Osteoblast (primary cell): ENCODE measurements at regions not wholly inside any gene's neighbourhood (a gene's known extent, or its start where the extent isn't known, plus 50 kb on each side); places are given as distances from the start of the nearest gene placed in this dataset.

Experiments used
- DNase-seq: peaks from one replicate; pipeline ENCODE4 v3.0.0; 2011; ENCODE audit warnings: low spot score, mixed read lengths; ENCODE audit not compliant: insufficient read length; ENCODE audit errors: missing footprints
- H2AFZ ChIP-seq: 2 replicates; pipeline ENCODE4 v1.6.0; 2011; ENCODE audit warnings: mild to moderate bottlenecking, low read length
- H3K27ac ChIP-seq: 2 replicates; pipeline ENCODE4 v1.5.1; 2011; ENCODE audit warnings: mild to moderate bottlenecking, low read depth, low read length, moderate library complexity
- H3K27me3 ChIP-seq: 2 replicates; pipeline ENCODE4 v1.6.0; 2012; ENCODE audit warnings: mild to moderate bottlenecking, control low read depth, inconsistent platforms, low read length, moderate library complexity; ENCODE audit not compliant: insufficient read depth
- H3K36me3 ChIP-seq: 2 replicates; pipeline ENCODE4 v1.5.1; 2011; ENCODE audit warnings: mild to moderate bottlenecking, low read length, control low read depth, moderate library complexity; ENCODE audit not compliant: insufficient read depth
- H3K4me1 ChIP-seq: 2 replicates; pipeline ENCODE4 v1.5.1; 2011; ENCODE audit warnings: mild to moderate bottlenecking, low read length, control low read depth, moderate library complexity; ENCODE audit not compliant: insufficient read depth
- H3K4me2 ChIP-seq: 2 replicates; pipeline ENCODE4 v1.6.0; 2011; ENCODE audit warnings: mild to moderate bottlenecking, low read length; ENCODE audit not compliant: insufficient read depth
- H3K4me3 ChIP-seq: fragments of 200-600 bp; sonication (generic); 3 replicates; pipeline ENCODE4 v1.5.1; 2012; ENCODE audit warnings: mild to moderate bottlenecking, low read length, inconsistent platforms; ENCODE audit not compliant: insufficient read depth
- H3K79me2 ChIP-seq: 2 replicates; pipeline ENCODE4 v1.6.0; 2012; ENCODE audit warnings: mild to moderate bottlenecking, low read length, control low read depth, inconsistent platforms; ENCODE audit not compliant: insufficient read depth
- H3K9me3 ChIP-seq: 2 replicates; pipeline ENCODE4 v1.5.1; 2011; ENCODE audit warnings: low read depth, low read length, control low read depth
- H4K20me1 ChIP-seq: 2 replicates; pipeline ENCODE4 v1.6.0; 2012; ENCODE audit warnings: mild to moderate bottlenecking, low read length, control low read depth; ENCODE audit not compliant: insufficient read depth
- TF ChIP-seq, protein P1 (sequence below): IDR thresholded peaks from 2 replicates; pipeline ENCODE4 v1.5.1; 2011; ENCODE audit warnings: mild to moderate bottlenecking, low read depth, low read length, moderate library complexity; ENCODE audit errors: extremely low read depth

DNA sequence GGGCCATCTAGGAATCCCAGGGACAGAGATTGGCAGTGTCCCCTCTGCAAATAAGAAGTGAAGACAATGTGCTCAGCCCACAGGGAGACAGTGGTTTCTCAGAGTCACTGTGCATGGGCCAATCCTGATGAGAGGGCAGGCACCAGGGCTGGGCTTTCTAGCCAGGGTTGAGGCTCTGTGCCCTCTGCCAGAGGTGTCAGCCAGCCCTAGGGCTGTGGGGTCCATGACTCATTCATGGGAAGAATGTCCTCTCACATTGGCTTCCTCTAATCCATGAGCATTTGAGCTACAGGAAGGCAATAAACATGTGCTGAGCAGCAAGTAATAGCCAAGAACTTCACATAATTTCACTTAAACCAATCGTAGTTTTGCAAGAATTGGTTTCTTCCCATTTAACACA is 482.0 kb upstream of the MGMT start:
- H3K9me3 ChIP-seq = peaks cover 6% of the 10 kb centered on the region
- H3K4me2 ChIP-seq = no peak overlapping the region
- no peaks in the 10 kb centered on the region for H3K27me3 ChIP-seq
- H3K4me3 ChIP-seq = no peak overlapping the region
- H2AFZ ChIP-seq = no peak overlapping the region
- H3K4me1 ChIP-seq = no peaks in the 10 kb centered on the region
- H4K20me1 ChIP-seq = no peaks in the 10 kb centered on the region
- no peak for DNase-seq
- no peak overlapping the region for H3K27ac ChIP-seq
- TF ChIP-seq, protein P1, sequence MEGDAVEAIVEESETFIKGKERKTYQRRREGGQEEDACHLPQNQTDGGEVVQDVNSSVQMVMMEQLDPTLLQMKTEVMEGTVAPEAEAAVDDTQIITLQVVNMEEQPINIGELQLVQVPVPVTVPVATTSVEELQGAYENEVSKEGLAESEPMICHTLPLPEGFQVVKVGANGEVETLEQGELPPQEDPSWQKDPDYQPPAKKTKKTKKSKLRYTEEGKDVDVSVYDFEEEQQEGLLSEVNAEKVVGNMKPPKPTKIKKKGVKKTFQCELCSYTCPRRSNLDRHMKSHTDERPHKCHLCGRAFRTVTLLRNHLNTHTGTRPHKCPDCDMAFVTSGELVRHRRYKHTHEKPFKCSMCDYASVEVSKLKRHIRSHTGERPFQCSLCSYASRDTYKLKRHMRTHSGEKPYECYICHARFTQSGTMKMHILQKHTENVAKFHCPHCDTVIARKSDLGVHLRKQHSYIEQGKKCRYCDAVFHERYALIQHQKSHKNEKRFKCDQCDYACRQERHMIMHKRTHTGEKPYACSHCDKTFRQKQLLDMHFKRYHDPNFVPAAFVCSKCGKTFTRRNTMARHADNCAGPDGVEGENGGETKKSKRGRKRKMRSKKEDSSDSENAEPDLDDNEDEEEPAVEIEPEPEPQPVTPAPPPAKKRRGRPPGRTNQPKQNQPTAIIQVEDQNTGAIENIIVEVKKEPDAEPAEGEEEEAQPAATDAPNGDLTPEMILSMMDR = no peak
- H3K79me2 ChIP-seq = no peaks in the 10 kb centered on the region
- no peaks in the 10 kb centered on the region for H3K36me3 ChIP-seq

DNA sequence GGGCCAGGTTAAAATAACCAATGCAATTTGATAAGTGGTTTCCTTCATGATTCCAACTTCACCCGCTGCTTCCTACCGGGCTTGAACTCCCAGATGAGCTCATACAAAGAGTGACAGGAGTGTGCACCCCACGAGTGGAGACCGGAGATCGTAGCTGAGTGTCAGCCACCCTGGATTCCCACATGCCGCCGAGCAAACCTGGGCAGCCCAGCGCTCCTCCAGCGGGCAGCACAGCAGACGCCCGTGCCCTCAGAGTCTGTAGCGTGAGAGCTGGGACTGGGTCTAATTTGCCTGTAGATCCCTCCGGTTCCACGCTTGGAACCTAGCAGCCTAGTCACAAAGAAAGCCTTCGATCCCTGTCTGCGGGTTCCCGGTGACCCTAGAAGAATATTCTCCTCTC is 476.1 kb upstream of the MGMT start:
- TF ChIP-seq, protein P1 = no peak
- Histone ChIP-seq H3K4me3 (no peak overlapping the region), H3K4me2 (no peak overlapping the region), H2AFZ (no peak overlapping the region), H4K20me1 (no peaks in the 10 kb centered on the region), H3K27me3 (no peaks in the 10 kb centered on the region), H3K79me2 (no peaks in the 10 kb centered on the region), H3K9me3 (peaks cover 2% of the 10 kb centered on the region), H3K36me3 (no peaks in the 10 kb centered on the region), H3K4me1 (no peaks in the 10 kb centered on the region), H3K27ac (no peak overlapping the region)
- no peak for DNase-seq

DNA sequence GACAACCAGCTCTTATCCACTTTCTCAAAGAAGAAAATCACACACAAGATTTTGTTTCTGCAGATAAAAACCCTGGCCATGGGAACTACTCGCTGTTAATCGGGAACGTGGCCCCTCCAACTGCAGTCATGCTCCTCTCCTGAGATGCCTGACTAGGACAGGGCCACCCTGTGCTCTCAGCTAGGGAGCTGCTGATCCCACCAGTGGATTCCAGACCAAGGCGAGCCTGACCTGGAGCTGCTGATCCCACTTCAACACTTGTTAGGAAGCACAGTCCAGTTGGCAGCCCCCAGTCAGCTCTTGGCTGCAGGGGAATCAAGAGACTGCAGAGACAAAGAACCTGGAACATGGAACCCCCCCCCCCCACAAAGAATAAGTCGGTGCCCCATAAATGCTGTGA is 474.3 kb upstream of the MGMT start:
- Histone ChIP-seq H3K4me1 (no peaks in the 10 kb centered on the region), H4K20me1 (no peaks in the 10 kb centered on the region), H3K27me3 (no peaks in the 10 kb centered on the region), H2AFZ (no peak overlapping the region), H3K4me2 (no peak overlapping the region), H3K79me2 (no peaks in the 10 kb centered on the region), H3K36me3 (no peaks in the 10 kb centered on the region), H3K27ac (no peak overlapping the region), H3K9me3 (peaks cover 2% of the 10 kb centered on the region), H3K4me3 (no peak overlapping the region)
- no peak for DNase-seq
- TF ChIP-seq, protein P1 = no peak

DNA sequence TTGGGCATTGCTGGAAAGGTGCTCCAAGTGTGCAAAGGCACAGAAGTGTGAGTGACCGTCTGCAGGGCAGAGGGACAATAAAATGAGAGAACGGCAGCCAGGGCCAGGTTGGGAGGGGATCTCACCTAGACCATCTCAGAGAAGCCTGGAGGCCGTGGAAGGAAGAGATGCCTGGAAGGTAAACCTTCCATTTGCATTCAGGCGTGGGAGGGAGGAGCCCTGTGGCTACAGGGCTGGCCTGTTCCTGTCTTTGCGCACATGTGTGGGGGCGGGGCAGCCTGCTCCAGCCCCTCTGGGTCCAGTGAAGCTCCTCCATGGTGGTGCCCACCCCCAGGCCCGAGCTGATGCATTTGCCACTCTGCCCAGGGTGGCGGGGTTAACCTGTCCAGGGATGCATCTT is 473.6 kb upstream of the MGMT start:
- Histone ChIP-seq H3K27ac (no peak overlapping the region), H4K20me1 (no peaks in the 10 kb centered on the region), H2AFZ (no peak overlapping the region), H3K4me1 (no peaks in the 10 kb centered on the region), H3K4me3 (no peak overlapping the region), H3K36me3 (no peaks in the 10 kb centered on the region), H3K27me3 (no peaks in the 10 kb centered on the region), H3K79me2 (no peaks in the 10 kb centered on the region), H3K9me3 (peaks cover 2% of the 10 kb centered on the region), H3K4me2 (no peak overlapping the region)
- DNase-seq = no peak
- TF ChIP-seq, protein P1 = no peak
